Glutamatergic neuron (in vitro differentiated cells): ENCODE measurements at regions not wholly inside any gene's neighbourhood (a gene's known extent, or its start where the extent isn't known, plus 50 kb on each side); places are given as distances from the start of the nearest gene placed in this dataset.

Experiments
- DNase-seq: peaks from one replicate; pipeline ENCODE4 v3.0.0; 2022
- H3K27ac Mint-ChIP-seq: one replicate; pipeline ENCODE4 v1.8.0; 2020; ENCODE audit warnings: mild to moderate bottlenecking, mixed read lengths, inconsistent platforms; ENCODE audit not compliant: unreplicated experiment
- H3K27me3 Mint-ChIP-seq: one replicate; pipeline ENCODE4 v1.8.0; 2020; ENCODE audit warnings: mild to moderate bottlenecking, moderate library complexity, mixed read lengths, inconsistent platforms; ENCODE audit not compliant: unreplicated experiment
- H3K36me3 Mint-ChIP-seq: one replicate; pipeline ENCODE4 v1.8.0; 2020; ENCODE audit warnings: mild to moderate bottlenecking, mixed read lengths, inconsistent platforms; ENCODE audit not compliant: unreplicated experiment
- H3K4me1 Mint-ChIP-seq: one replicate; pipeline ENCODE4 v1.8.0; 2020; ENCODE audit warnings: mild to moderate bottlenecking, low read depth, mixed read lengths, inconsistent platforms; ENCODE audit not compliant: unreplicated experiment
- H3K4me3 Mint-ChIP-seq: one replicate; pipeline ENCODE4 v1.8.0; 2020; ENCODE audit warnings: mild to moderate bottlenecking, mixed read lengths, inconsistent platforms; ENCODE audit not compliant: unreplicated experiment
- H3K9me3 Mint-ChIP-seq: one replicate; pipeline ENCODE4 v1.8.0; 2020; ENCODE audit warnings: mild to moderate bottlenecking, moderate library complexity, mixed read lengths, inconsistent platforms; ENCODE audit not compliant: unreplicated experiment
- CTCF ChIP-seq: fragments of 200-600 bp; sonication (generic); IDR thresholded peaks from one replicate; pipeline ENCODE4 v1.5.0; 2021; ENCODE audit not compliant: partially characterized antibody, unreplicated experiment

GRCh38 chr10:130497056-130498010 lies 361.1 kb downstream of the GLRX3 start:
- TF ChIP-seq CTCF = no peak
- no peak overlapping the region for H3K27ac Mint-ChIP-seq
- peaks cover 4% of the 10 kb centered on the region for H3K36me3 Mint-ChIP-seq
- H3K27me3 Mint-ChIP-seq = peaks cover 13% of the 10 kb centered on the region
- peaks cover 12% of the 10 kb centered on the region for H3K9me3 Mint-ChIP-seq
- DNase-seq = no peak
- peaks cover 7% of the 10 kb centered on the region for H3K4me1 Mint-ChIP-seq
- H3K4me3 Mint-ChIP-seq = no peak overlapping the region

- peaks cover 12% of the 10 kb centered on the region for H3K9me3 Mint-ChIP-seq
- DNase-seq = no peak
- peaks cover 5% of the 10 kb centered on the region for H3K4me1 Mint-ChIP-seq
- no peak overlapping the region for H3K4me3 Mint-ChIP-seq
- H3K27ac Mint-ChIP-seq = no peak overlapping the region
- TF ChIP-seq CTCF = no peak
- peaks cover 4% of the 10 kb centered on the region for H3K36me3 Mint-ChIP-seq
- H3K27me3 Mint-ChIP-seq = peaks cover 11% of the 10 kb centered on the region
These were observed 361.9 kb downstream of the GLRX3 start for GRCh38 chr10:130498042-130498441.

- no peak for TF ChIP-seq CTCF
- Mint-ChIP-seq H3K4me3 (no peak overlapping the region), H3K4me1 (peaks cover 3% of the 10 kb centered on the region), H3K27me3 (peaks cover 11% of the 10 kb centered on the region), H3K9me3 (peaks cover 13% of the 10 kb centered on the region), H3K27ac (no peak overlapping the region), H3K36me3 (peaks cover 10% of the 10 kb centered on the region)
- no peak for DNase-seq
These were observed 362.7 kb downstream of the GLRX3 start for GRCh38 chr10:130498934-130499333.

- Mint-ChIP-seq H3K27ac (no peak overlapping the region), H3K4me3 (no peak overlapping the region), H3K27me3 (peaks cover 11% of the 10 kb centered on the region), H3K9me3 (peaks cover 16% of the 10 kb centered on the region), H3K36me3 (peaks cover 14% of the 10 kb centered on the region), H3K4me1 (no peaks in the 10 kb centered on the region)
- no peak for DNase-seq
- TF ChIP-seq CTCF = no peak
These were observed 363.4 kb downstream of the GLRX3 start for GRCh38 chr10:130499541-130499940.

GRCh38 chr10:130500261-130501000 lies 364.2 kb downstream of the GLRX3 start:
- H3K36me3 Mint-ChIP-seq = peaks cover 17% of the 10 kb centered on the region
- no peak overlapping the region for H3K4me3 Mint-ChIP-seq
- H3K9me3 Mint-ChIP-seq = peaks cover 20% of the 10 kb centered on the region
- no peak overlapping the region for H3K27ac Mint-ChIP-seq
- H3K27me3 Mint-ChIP-seq = peaks cover 11% of the 10 kb centered on the region
- no peak for DNase-seq
- no peak for TF ChIP-seq CTCF
- H3K4me1 Mint-ChIP-seq = no peaks in the 10 kb centered on the region
